ENCODE measurements at regions not wholly inside any gene's neighbourhood (a gene's known extent, or its start where the extent isn't known, plus 50 kb on each side); places are given as distances from the start of the nearest gene placed in this dataset.

GRCh38 chrX:116243039-116243438, 72.5 kb downstream of the AGTR2 start:
- Histone ChIP-seq H3K27me3 (no peaks in the 10 kb centered on the region), H3K4me3 (no peak overlapping the region), H3K27ac (no peak overlapping the region), H3K36me3 (no peaks in the 10 kb centered on the region), H3K9me3 (no peaks in the 10 kb centered on the region), H3K4me1 (no peaks in the 10 kb centered on the region)
- TF ChIP-seq CTCF (IDR thresholded peaks at IDR 0.05), result no peak
- ATAC-seq, result no peak
- intact Hi-C loops (cut with DNase I), result no loop called here
- no peak for DNase-seq

GRCh38 chrX:116246261-116246660, 75.7 kb downstream of the AGTR2 start:
- H3K4me1 ChIP-seq, result no peaks in the 10 kb centered on the region
- H3K4me3 ChIP-seq, result no peak overlapping the region
- DNase-seq, result no peak
- H3K36me3 ChIP-seq, result no peaks in the 10 kb centered on the region
- H3K9me3 ChIP-seq, result peaks cover 0 to 9% (median 0%) of the 10 kb centered on the region in 11 donors
- TF ChIP-seq CTCF (IDR thresholded peaks at IDR 0.05), result no peak
- intact Hi-C loops (cut with DNase I), result no loop called here
- no peak for ATAC-seq
- H3K27ac ChIP-seq, result no peak overlapping the region
- H3K27me3 ChIP-seq, result no peaks in the 10 kb centered on the region
- WGBS, 2 donors, result 78 to 88% methylated on average over 2 of the region's 2 CpGs

GRCh38 chrX:116267511-116268040, 97.0 kb downstream of the AGTR2 start:
- intact Hi-C loops (cut with DNase I), result no loop called here
- WGBS, 2 donors, result 75 to 85% methylated on average over 3 of the region's 3 CpGs
- DNase-seq (no peak), ATAC-seq (no peak)
- no peak overlapping the region for H3K27ac ChIP-seq
- no peaks in the 10 kb centered on the region for H3K9me3 ChIP-seq
- no peaks in the 10 kb centered on the region for H3K27me3 ChIP-seq
- H3K4me3 ChIP-seq, result no peak overlapping the region
- H3K4me1 ChIP-seq, result no peaks in the 10 kb centered on the region
- H3K36me3 ChIP-seq, result no peaks in the 10 kb centered on the region
- no peak for TF ChIP-seq CTCF (IDR thresholded peaks at IDR 0.05)

GRCh38 chrX:116272322-116272721, 101.8 kb downstream of the AGTR2 start:
- no peak overlapping the region for H3K27ac ChIP-seq
- intact Hi-C loops (cut with DNase I), result no loop called here
- ATAC-seq (no peak), DNase-seq (no peak)
- WGBS, 2 donors, result 45 to 49% methylated on average over 3 of the region's 3 CpGs
- H3K4me3 ChIP-seq, result no peak overlapping the region
- no peak for TF ChIP-seq CTCF (IDR thresholded peaks at IDR 0.05)
- no peaks in the 10 kb centered on the region for H3K36me3 ChIP-seq
- no peaks in the 10 kb centered on the region for H3K4me1 ChIP-seq
- H3K27me3 ChIP-seq, result peaks cover 0 to 9% (median 0%) of the 10 kb centered on the region in 7 donors
- H3K9me3 ChIP-seq, result no peaks in the 10 kb centered on the region

Data from heart right ventricle (tissue), 16 donors.